Limb (tissue), 2 donors: ENCODE measurements at regions not wholly inside any gene's neighbourhood (a gene's known extent, or its start where the extent isn't known, plus 50 kb on each side); places are given as distances from the start of the nearest gene placed in this dataset.

Experiments
- DNase-seq, 2 donors: peaks; one replicate each; pipeline ENCODE4 v3.0.0-alpha.2; 2016; ENCODE audit errors: extremely low spot score in 2 of 2

DNA sequence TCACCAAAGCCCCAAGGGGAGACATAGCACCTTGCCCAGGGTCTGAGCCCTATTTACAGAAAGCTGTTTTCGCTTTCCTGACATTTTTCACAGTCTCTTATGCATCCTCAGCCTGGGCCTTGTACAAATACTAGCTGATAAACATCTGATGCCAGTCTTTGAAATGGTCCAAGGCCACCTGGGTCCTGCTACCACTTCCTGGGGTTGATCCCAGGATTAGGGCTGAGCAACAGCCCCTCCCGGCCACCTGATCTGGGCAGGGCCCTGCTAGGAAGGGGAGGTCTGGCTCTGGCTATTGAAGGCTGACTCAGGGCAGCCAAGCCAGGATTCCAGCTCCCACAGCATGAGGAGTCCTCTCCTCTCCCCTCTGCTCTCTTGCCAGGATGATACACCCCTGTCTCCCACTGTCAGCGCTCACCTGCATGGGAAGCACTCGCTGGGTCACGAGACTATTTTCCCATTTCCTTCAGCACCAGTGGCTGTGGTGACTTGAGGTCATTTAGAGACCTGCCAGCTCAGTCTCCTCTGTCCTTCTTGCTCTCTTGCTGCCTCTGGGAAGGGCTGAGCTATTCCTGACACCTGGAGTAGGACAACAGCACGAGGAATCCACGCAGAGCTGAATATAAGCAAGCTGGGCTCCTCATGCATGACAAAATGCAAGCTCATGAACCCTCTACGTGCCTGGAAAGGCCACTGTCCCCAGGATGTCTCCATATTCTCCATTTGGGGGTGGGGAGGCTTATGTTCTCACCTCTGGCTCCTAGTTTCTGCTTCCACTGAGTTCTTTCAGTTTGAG lies 53.0 kb upstream of the LGALSL start:
- no peak for DNase-seq

DNA sequence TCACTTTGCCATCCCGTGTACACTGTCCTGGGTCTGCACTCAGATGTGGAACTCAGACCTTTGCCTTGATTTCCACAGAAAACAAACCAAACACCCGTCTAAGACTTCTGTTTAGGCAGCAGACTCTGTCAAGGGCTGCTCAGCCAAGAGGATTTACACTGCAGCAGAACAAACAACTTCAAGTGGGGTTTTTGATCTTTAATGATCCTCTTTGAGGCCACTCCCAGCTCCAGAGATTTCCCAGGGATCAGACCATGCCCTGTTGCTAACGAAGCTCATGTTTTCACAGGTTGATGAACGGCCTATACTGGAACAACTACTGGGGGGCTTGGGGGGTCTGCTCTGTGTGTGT lies 52.5 kb upstream of the LGALSL start:
- DNase-seq, result no peak

DNA sequence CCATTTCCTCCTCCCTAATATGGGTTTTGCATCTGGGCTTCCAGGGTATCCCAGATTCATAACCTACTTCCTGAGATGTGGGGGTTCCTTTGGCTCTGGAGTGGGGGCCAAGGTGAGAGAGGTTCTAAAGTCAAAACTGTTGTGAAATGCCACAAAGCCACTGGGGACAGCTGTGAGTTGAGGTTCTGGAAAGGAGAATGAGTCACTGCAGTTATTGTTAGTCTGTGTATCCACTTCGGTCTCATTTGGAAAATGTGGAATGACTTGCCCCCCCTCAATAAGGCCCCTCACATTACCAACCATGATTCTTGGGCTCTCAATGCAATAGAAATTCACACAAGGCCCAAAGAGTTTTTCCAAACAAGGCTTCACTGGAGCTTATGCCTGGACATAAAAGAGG lies 51.1 kb upstream of the LGALSL start:
- no peak for DNase-seq

DNA sequence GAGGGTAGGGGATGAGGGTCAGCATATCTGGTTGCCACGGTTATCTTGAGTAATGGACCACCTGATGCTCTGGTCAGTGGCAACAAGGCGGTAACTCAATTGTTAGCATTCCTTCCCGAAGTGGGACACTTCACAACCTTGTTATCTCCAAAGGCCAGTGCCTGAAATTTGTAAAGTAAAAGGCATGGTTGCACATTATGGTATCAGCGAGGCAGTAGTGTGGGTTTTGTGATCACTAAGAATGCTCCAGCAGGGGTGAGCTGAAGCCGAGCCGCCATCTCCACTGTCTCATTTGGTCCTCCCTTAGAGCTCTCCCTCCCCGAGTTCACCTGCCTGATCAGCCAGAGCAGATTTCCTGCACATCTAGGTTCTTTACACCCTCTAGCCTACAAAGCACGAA lies 50.5 kb upstream of the LGALSL start:
- no peak for DNase-seq

DNA sequence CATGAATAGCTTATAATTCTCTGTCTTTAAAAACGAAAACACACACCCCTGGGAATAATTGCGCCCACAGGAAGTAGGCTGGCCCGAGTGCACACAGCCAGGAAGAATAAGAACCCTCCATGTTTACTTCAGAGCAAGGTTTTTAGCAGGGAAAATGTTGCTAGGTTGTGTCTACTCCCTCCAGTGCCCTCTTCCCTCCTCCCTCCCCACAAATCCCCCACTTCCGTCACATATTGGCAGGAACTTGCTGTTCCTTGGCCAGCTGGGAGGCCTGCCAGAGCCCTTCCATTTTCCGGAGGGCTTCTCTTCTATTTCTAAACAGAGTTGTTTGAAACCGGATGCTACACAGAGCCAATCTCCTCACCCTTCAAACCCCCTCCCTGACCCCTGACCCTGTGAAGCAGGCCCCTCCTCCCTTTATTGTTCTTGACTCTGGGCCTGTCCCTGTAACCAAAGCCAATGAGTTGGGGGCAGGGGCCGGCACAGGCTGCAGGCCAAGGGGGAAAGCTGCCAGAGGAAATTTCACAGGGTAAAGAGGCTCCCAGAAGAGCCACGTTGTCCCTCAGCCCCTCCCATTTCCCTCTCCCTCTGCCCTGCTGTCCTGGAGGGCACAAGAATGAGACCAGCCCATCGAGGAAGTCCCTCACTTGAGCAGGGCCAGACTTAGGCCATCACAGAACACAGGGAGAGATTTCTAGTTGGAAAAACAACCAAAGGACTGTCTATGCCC lies 49.8 kb upstream of the LGALSL start:
- DNase-seq, result peak; percentile 85 to 89
